MCF 10A (cell line): ENCODE measurements at regions not wholly inside any gene's neighbourhood (a gene's known extent, or its start where the extent isn't known, plus 50 kb on each side); places are given as distances from the start of the nearest gene placed in this dataset.
"Not testable (repeated sequence)": the region's sequence is repeated elsewhere in the genome, so short reads cannot be mapped to it uniquely, and the experiment has no call there.

Source experiments
- BruUV-seq: library from RNA; stranded (reverse); fragments of 400-500 nt; replicated peaks from 2 replicates; lab custom pipeline; 2021; lab: Mats Ljungman, UMichigan
- CTCF ChIA-PET: fragments of 300-600 bp; sonication (Branson Sonifier 250); formaldehyde crosslinking; extraction: SDS; loops from one replicate; lab custom pipeline; 2021; ENCODE audit warnings: antibody characterized with exemption, inconsistent platforms; lab: Yijun Ruan, JAX
- POLR2A ChIA-PET: fragments of 300-600, 350-650 bp; sonication (Branson Sonifier 250); formaldehyde crosslinking; extraction: SDS; loops from one replicate; lab custom pipeline; 2020; ENCODE audit warnings: antibody characterized with exemption, inconsistent platforms; lab: Yijun Ruan, JAX
- DNase-seq: peaks from one replicate; pipeline ENCODE4 v3.0.0-alpha.2; 2018; ENCODE audit not compliant: unreplicated experiment
- H3K27ac Mint-ChIP-seq: one replicate; pipeline ENCODE4 v1.8.0; 2022; ENCODE audit warnings: mild to moderate bottlenecking, low read depth, mixed read lengths; ENCODE audit not compliant: unreplicated experiment
- H3K27me3 Mint-ChIP-seq: one replicate; pipeline ENCODE4 v1.8.0; 2022; ENCODE audit warnings: mixed read lengths; ENCODE audit not compliant: insufficient read depth, unreplicated experiment
- H3K36me3 Mint-ChIP-seq: one replicate; pipeline ENCODE4 v1.8.0; 2022; ENCODE audit warnings: mild to moderate bottlenecking, moderate library complexity, mixed read lengths; ENCODE audit not compliant: insufficient read depth, unreplicated experiment
- H3K4me1 Mint-ChIP-seq: one replicate; pipeline ENCODE4 v1.8.0; 2022; ENCODE audit warnings: mixed read lengths; ENCODE audit not compliant: insufficient read depth, unreplicated experiment
- H3K4me3 Mint-ChIP-seq: one replicate; pipeline ENCODE4 v1.8.0; 2022; ENCODE audit warnings: mild to moderate bottlenecking, moderate library complexity, mixed read lengths; ENCODE audit not compliant: unreplicated experiment
- H3K9me3 Mint-ChIP-seq: one replicate; pipeline ENCODE4 v1.8.0; 2022; ENCODE audit warnings: mixed read lengths; ENCODE audit not compliant: unreplicated experiment
- intact Hi-C: fragments of 100-400 bp; cut with micrococcal nuclease; formaldehyde crosslinking; loops from 2 replicates; pipeline ENCODE4 v1.14.1; 2022

DNA sequence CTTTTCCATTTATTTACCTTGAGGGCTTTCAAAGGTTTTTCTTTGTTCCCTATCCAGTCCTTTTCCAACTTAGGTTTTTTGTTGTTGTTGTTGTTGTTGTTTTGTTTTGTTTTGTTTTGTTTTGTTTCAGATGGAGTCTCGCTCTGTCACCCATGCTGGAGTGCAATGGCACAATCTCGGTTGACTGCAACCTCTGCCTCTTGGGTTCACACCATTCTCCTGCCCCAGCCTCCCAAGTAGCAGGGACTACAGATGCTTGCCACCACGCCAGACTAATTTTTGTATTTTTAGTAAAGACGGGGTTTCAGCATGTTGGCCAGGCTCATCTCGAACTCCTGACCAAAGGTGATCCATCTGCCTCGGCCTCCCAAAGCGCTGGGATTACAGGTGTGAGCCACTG is 2906.0 kb downstream of the RPIA start:
- not testable (repeated sequence) for BruUV-seq, H3K9me3 Mint-ChIP-seq

DNA sequence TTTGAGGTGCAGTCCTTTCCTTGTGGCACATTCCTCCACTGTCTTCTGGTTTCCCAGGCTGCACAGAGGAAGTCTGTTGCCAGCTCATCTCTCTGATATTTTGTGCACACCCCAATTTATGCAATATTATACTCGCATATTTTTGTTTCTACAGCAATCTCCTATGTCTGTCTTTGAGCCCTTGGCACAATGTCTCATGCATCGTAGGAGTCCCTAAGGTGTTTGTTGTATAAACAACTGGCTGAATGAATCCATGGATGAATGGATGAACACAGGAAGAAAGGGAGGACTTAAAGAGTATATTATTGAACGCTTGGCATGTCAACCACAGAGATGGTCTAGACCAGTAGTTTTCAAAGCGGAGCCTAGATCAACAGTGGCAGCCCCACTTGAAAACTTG is 2907.0 kb downstream of the RPIA start:
- DNase-seq = peak; percentile 95
- H3K27me3 Mint-ChIP-seq, BruUV-seq, CTCF ChIA-PET, POLR2A ChIA-PET, H3K9me3 Mint-ChIP-seq, H3K36me3 Mint-ChIP-seq, intact Hi-C loops: not testable (repeated sequence)
- Mint-ChIP-seq H3K27ac (peak overlapping the region; percentile 92), H3K4me3 (peak overlapping the region; percentile 21), H3K4me1 (peaks cover 18% of the 10 kb centered on the region)

More for the DNA sequence above, 2906.0 kb downstream of the RPIA start:
- POLR2A ChIA-PET, H3K4me3 Mint-ChIP-seq, intact Hi-C loops, DNase-seq, CTCF ChIA-PET, H3K27me3 Mint-ChIP-seq, H3K36me3 Mint-ChIP-seq: not testable (repeated sequence)
- Mint-ChIP-seq H3K27ac (peak overlapping the region; percentile 92), H3K4me1 (peaks cover 18% of the 10 kb centered on the region)

GRCh38 chr2:91599000-91599399 is 2907.5 kb downstream of the RPIA start:
- TSS peak; percentile 91 for BruUV-seq
- DNase-seq = peak; percentile 94
- H3K9me3 Mint-ChIP-seq, POLR2A ChIA-PET, intact Hi-C loops, H3K27me3 Mint-ChIP-seq, CTCF ChIA-PET, H3K36me3 Mint-ChIP-seq: not testable (repeated sequence)
- Mint-ChIP-seq H3K27ac (peak overlapping the region; percentile 92), H3K4me1 (peaks cover 18% of the 10 kb centered on the region), H3K4me3 (peak overlapping the region; percentile 21)

DNA sequence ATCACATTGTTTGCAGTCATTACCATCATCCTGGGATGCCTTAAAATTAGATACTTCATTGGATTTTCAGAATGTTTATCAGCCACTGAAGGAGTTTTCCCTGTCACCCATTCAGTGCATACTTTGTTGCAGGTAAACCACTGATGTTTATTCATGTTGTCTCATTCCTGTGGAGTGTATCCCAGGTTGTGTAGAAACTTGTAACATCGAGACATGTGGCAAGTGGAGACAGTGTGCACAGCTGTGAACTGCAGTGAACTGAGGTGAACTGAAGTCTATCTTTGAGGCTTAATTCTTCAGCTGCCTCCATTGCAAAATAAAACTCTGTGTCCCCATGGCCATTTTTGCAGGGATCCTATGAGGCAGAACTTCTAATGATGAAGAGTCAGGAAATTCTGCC is 2911.4 kb downstream of the RPIA start:
- H3K4me3 Mint-ChIP-seq, DNase-seq, H3K36me3 Mint-ChIP-seq, H3K27ac Mint-ChIP-seq, intact Hi-C loops, CTCF ChIA-PET, H3K27me3 Mint-ChIP-seq, BruUV-seq, H3K9me3 Mint-ChIP-seq, POLR2A ChIA-PET: not testable (repeated sequence)
- H3K4me1 Mint-ChIP-seq = peaks cover 17% of the 10 kb centered on the region

DNA sequence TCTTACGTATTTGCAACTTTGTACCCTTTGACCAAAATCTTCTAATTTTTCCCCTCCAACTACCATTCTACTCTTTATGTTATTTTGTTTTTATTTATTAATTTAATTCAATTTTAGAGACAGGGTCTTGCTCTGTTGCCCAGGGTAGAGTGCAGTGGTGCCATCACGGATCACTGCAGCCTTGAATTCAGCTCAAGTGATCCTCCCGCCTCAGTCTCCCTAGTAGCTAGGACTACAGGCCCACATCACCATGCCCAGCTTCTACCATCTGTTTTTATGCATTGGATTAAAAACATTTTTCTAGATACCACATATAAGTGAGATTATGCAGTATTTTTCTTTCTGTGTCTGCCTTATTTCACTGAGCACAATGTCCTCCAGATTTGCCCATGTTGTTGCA is 2912.5 kb downstream of the RPIA start:
- H3K9me3 Mint-ChIP-seq, intact Hi-C loops, CTCF ChIA-PET, H3K36me3 Mint-ChIP-seq, POLR2A ChIA-PET, H3K27me3 Mint-ChIP-seq, H3K4me3 Mint-ChIP-seq, BruUV-seq, DNase-seq, H3K4me1 Mint-ChIP-seq, H3K27ac Mint-ChIP-seq: not testable (repeated sequence)

GRCh38 chr2:91604629-91605028 is 2913.2 kb downstream of the RPIA start:
- BruUV-seq, H3K36me3 Mint-ChIP-seq, H3K4me1 Mint-ChIP-seq, DNase-seq, H3K9me3 Mint-ChIP-seq, POLR2A ChIA-PET, intact Hi-C loops, CTCF ChIA-PET, H3K4me3 Mint-ChIP-seq, H3K27ac Mint-ChIP-seq, H3K27me3 Mint-ChIP-seq: not testable (repeated sequence)

DNA sequence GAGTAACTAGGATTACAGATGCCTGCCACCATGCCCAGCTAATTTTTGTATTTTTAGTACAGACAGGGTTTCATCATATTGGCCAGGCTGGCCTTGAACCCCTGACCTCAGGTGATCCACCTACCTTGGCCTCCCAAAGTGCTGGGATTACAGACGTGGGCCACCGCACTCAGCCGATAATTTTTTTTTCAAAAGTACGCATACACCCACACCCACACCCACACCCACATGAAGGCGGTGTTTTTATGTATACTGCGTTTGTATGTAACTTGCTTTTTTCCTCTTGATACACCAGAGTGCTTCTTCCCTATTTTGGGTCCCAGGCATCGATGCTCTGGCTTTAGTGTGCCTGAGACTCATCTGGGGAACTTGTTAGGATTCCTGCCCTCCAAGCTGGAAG is 2932.3 kb downstream of the RPIA start:
- H3K27ac Mint-ChIP-seq, H3K4me1 Mint-ChIP-seq, H3K36me3 Mint-ChIP-seq, H3K4me3 Mint-ChIP-seq, H3K27me3 Mint-ChIP-seq, DNase-seq, H3K9me3 Mint-ChIP-seq, BruUV-seq, POLR2A ChIA-PET, CTCF ChIA-PET, intact Hi-C loops: not testable (repeated sequence)

GRCh38 chr2:91628471-91628870 is 2937.0 kb downstream of the RPIA start:
- H3K4me1 Mint-ChIP-seq, intact Hi-C loops, H3K4me3 Mint-ChIP-seq, CTCF ChIA-PET, H3K27ac Mint-ChIP-seq, H3K27me3 Mint-ChIP-seq, DNase-seq, H3K36me3 Mint-ChIP-seq, POLR2A ChIA-PET, H3K9me3 Mint-ChIP-seq, BruUV-seq: not testable (repeated sequence)

DNA sequence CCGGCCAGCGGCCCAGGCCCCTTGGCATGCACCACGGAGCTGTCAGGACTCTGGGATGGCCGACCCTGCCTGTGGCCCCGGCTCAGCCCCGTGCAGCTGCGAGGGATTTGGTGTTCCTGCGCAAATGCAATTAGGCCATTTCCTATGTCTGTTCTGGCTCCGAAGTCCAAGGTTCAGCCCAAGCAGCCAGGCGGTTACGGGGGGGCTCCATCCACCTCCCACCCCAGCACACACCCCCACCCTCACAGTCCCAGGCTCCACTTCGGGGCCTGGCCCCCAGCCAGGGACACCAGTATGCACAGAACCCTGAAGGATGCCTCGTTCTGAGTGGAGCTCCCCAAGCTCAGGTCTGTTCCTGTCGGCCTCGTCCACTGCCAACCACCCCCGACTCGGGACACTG is 2965.7 kb downstream of the RPIA start:
- CTCF ChIA-PET, H3K27me3 Mint-ChIP-seq, H3K4me1 Mint-ChIP-seq, H3K27ac Mint-ChIP-seq, H3K9me3 Mint-ChIP-seq, intact Hi-C loops, BruUV-seq, POLR2A ChIA-PET, H3K36me3 Mint-ChIP-seq, H3K4me3 Mint-ChIP-seq: not testable (repeated sequence)
- DNase-seq = peak; percentile 0

DNA sequence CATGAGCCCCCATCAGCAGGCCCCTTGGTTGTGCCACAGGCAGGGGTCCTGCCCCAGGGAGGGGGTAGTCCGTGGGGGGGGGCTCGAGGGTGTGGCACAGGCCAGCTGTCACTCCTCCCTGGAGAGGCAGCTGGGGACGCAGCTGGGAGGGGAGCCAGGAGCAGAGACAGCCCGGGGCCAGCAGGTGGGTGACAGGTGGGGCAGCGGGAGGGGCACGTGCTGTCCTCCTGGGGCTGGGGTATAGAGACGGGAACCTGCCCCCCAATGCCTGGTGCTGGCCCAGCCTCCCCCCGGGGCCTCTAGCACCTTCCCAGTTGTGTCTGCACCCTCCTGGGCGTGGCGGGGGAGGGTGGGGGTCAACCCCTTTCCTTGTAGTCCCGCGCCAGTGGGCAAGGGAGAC is 2966.9 kb downstream of the RPIA start:
- H3K36me3 Mint-ChIP-seq, H3K27ac Mint-ChIP-seq, H3K4me1 Mint-ChIP-seq, intact Hi-C loops, POLR2A ChIA-PET, H3K4me3 Mint-ChIP-seq, H3K27me3 Mint-ChIP-seq, CTCF ChIA-PET, H3K9me3 Mint-ChIP-seq, DNase-seq, BruUV-seq: not testable (repeated sequence)
